Uterus (tissue), 2 donors: ENCODE measurements at regions not wholly inside any gene's neighbourhood (a gene's known extent, or its start where the extent isn't known, plus 50 kb on each side); places are given as distances from the start of the nearest gene placed in this dataset.

ENCODE experiments used
- POLR2A ChIP-seq, 2 donors: fragments of 450-650 bp; IDR thresholded peaks; one replicate each; pipeline ENCODE4 v1.6.1; 2016; ENCODE audit warnings: antibody characterized with exemption in 2 of 2, mild to moderate bottlenecking in 1 of 2, moderate library complexity in 1 of 2
- TF ChIP-seq, protein P1 (sequence below), 4 experiments: fragments of 200-600 bp in 2 of 4; fragments of 450-650 bp in 2 of 4; sonication (generic) in 2 of 4; IDR thresholded peaks; one replicate each; pipeline ENCODE4 v1.5.1; 2016 to 2019; ENCODE audit warnings: antibody characterized with exemption in 4 of 4, mild to moderate bottlenecking in 2 of 4, moderate library complexity in 1 of 4

DNA sequence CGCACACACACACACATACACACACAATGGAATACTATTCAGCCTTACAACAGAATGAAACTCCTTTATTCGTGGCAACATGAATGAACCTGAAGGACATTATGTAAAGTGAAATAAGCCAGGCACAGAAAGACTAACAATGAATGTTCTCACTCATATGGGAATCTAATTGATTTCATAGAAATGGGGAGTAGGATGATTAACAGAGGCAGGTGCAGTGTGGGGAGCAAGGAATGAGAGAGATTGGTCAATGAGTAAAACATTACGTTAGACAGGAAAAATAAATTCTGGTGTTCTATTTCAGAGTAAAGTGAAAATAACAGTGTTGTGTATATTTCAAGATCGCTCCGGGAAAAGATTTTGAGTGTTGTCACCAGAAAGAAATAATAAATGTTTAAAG, 694.5 kb downstream of the NXPH1 start:
- TF ChIP-seq, protein P1, sequence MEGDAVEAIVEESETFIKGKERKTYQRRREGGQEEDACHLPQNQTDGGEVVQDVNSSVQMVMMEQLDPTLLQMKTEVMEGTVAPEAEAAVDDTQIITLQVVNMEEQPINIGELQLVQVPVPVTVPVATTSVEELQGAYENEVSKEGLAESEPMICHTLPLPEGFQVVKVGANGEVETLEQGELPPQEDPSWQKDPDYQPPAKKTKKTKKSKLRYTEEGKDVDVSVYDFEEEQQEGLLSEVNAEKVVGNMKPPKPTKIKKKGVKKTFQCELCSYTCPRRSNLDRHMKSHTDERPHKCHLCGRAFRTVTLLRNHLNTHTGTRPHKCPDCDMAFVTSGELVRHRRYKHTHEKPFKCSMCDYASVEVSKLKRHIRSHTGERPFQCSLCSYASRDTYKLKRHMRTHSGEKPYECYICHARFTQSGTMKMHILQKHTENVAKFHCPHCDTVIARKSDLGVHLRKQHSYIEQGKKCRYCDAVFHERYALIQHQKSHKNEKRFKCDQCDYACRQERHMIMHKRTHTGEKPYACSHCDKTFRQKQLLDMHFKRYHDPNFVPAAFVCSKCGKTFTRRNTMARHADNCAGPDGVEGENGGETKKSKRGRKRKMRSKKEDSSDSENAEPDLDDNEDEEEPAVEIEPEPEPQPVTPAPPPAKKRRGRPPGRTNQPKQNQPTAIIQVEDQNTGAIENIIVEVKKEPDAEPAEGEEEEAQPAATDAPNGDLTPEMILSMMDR (IDR thresholded peaks at IDR 0.05) = no peak
- TF ChIP-seq POLR2A (IDR thresholded peaks at IDR 0.05) = no peak
